Stimulated activated CD4-positive, alpha-beta T cell treated with anti-CD3 and anti-CD28 coated beads, Interleukin-4, amount 100 ng/mL, for 1 hour (primary cell): ENCODE measurements at regions not wholly inside any gene's neighbourhood (a gene's known extent, or its start where the extent isn't known, plus 50 kb on each side); places are given as distances from the start of the nearest gene placed in this dataset.
A peak's percentile ranks its signal among the peaks of the same experiment; 100 is the strongest.

ENCODE experiments used
- DNase-seq: peaks from one replicate; pipeline ENCODE4 v3.0.0-alpha.2; 2020

DNA sequence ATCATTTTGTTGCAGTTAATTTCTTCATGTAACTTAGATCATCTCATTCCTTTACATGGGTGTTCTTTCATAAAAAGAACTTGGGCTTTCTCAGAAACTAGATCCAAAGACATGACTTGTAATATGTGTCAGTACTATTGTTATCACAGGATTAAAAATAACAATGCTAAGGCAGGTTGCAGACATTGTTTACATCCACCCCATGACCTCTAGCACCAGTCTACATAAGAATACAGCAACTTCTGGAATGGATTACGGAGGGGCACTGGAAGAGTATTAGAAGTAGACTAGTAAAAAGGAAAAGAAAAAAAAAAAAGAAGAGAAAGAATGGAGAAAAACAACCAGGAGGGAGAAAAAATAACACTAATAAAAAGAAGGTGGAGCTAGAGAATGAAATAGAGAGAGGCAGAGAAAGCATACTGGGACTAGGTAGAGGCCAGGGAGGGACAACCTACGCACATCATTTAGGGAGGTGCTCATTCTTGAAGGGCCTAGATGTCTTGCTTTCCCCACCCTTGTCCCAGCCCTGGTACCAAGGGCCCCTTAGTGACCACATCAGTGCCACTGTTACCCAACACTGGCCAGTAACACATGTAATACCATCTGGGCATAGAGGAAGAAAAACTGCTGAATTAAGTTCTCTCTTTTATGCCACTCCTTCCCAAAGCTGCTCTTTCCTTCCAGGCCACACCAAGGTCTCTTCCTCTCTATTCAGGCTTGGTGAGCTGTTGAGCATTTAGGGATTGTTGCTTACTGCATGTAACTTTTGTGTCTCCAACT lies 70.6 kb upstream of the KLF7 start:
- no peak for DNase-seq

DNA sequence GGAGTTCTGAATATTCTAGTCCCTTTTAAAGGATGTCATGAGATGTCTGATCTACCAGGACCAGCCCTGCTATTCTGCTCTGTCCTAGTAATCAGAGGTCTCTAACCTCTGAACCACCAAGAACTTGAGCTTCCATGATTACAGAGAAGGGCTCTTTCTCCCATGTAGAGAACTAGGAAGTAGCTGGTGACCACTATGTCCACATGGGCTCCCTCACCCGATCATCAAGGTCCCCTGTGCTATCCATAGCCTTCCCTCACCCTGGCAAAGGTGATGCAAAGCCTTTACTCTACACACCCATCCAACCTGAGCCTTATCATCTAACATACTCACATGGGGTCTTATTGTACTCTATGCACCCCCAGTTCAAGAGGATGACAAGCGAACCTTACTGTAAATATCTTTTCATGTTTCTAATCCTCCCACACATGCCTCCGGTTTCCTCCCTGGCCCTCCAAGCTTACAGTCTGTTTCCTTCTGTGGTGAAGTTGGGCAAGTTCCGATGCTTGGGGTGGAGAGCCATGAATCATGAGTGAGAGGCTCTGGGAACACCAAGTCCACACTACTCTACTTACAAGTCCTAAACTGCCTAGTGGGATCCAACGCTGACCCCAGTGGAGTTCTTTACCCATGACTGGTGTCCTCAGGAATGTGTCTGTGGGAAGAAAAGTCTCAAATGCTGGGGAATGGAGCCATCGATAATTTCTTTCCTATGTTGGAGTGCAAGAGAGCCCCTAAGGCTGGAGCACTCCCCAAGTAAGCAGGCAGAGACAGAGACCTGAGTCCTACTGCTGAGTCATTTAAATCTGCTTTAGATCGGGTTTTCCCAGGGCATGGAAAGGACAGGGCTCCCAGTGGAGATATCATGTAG lies 73.3 kb upstream of the KLF7 start:
- peak; percentile 15 for DNase-seq

DNA sequence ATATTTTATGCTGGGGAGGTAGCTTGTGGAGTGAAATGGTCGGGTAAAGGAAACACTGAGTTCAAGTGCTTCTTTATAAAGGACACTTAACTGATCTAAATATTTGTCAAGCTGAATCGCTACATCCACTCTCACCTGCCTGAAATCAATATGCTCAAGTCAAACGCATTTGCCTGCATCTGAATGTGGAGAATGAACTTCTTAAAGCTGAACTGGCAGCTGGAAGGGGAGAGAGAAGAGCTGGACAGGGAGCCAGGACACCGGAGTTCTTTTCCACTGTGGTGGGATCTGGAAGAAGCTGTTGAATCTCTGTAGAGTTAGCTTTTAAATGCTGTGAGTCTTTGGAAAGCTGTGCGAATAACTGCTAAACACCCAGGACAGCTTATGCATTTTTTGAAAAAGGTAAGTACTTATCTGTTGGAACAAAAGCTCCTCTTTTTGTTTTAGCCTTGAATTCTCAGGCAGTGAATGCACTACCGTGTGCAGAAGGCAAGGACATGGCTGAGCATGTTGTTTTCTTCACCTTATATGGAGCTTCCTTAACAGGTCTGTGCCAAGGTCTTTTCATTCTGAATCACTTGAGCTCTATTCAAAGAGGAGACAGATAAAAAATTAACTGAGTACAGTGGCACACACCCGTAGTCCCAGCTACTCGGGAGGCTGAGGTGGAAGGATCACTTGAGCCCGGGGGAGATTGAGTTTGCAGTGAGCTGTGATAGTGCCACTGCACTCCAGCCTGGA lies 74.2 kb upstream of the KLF7 start:
- DNase-seq, result no peak

DNA sequence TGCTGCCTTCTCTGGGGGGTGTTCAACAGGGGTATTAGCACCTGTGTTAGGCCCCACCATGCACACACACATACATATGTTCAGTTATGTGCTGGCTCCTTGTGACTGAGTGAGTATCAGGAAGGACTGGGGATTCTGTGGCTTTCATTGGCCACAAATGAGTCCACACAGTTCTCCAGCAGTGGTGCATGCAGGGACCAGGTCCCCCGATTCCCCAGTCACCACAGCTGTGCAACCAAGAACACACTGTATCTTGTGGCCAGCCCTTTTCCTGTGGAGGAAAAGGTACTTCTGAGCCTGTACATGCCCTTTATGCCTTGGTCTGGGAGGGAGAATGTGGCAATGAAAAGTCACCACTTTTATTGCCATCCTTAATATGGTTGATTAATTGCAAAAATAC lies 74.9 kb upstream of the KLF7 start:
- DNase-seq, result no peak

DNA sequence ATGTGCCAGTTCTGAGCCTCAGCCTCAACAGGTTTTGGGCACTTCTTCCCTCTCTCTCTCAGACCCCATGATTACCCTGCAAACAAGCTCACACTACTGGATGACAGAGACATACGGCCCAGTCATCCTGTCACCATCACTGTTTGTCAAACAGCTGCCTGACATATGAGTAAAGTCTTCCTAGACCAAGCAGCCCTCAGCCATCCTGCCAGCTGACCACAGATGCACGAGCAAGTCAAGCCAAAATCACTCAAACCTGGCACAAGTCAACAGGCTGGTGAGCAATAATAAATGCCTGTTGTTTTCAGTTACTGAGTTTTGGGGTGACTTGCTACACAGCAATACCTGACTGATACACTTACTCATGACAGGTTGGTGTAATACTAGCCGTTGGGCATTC lies 75.5 kb upstream of the KLF7 start:
- no peak for DNase-seq

DNA sequence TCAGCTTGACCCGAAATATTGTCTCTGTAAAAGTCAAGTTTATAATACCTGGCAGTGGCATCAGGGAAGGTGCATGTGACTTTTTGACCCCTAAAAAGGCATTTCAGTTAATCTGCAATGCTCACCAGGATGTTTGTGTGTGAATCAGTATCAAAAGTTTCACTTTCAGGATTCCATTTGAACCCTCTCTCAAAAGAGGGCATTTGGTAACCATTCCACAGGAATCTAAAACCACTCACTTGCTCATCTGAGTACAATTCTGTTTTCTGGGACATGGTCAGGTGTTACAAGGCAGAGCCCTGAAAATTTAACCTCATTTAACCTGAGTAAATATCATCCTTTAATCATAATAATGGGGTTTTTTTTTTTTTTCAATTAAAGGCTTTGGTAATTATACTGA lies 77.9 kb upstream of the KLF7 start:
- no peak for DNase-seq

DNA sequence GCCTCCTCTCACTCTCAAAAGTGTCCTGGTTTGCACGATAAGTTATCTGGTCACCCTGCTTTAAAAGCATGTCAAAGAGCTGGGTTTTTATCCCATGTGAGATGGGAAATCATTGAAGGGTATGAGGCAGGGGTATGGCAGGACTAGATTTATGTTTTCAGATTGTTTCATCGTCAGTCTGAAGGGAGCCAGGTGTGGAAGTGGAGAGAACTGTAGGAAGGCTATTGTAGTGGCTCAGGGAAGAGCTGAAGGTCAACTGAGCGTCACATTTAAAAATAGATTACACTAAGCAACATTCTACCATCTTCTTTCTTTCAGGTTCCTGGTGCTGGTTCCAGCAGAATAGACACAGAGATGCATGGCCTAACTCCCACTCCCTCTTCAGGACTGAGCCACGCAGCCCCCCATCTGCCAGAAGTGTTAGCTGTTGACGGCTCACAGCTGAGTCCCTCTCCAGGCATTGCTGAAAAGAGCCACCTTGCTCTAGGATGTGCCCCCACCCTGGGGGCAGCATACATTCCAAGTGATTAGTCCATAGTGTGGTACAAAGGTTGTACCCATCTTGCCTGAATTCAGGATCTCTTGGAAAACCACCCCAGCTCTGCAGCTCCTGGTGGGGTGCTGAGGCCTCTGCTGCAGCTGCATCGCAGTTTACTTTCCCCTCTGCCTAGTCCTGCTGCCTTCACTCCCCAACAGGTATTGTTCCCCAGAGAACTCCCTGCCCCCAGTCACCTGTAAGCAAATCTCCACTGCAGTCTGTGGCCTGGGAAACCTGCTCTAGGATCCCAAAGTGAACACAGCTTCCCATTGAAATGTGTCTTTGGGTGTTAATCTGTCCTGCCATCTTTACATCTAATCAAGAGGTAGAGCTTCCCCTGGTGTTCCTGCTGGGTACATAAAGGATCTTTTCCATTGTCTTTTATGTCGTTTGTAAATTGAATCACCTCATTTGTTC lies 79.5 kb upstream of the KLF7 start:
- no peak for DNase-seq

DNA sequence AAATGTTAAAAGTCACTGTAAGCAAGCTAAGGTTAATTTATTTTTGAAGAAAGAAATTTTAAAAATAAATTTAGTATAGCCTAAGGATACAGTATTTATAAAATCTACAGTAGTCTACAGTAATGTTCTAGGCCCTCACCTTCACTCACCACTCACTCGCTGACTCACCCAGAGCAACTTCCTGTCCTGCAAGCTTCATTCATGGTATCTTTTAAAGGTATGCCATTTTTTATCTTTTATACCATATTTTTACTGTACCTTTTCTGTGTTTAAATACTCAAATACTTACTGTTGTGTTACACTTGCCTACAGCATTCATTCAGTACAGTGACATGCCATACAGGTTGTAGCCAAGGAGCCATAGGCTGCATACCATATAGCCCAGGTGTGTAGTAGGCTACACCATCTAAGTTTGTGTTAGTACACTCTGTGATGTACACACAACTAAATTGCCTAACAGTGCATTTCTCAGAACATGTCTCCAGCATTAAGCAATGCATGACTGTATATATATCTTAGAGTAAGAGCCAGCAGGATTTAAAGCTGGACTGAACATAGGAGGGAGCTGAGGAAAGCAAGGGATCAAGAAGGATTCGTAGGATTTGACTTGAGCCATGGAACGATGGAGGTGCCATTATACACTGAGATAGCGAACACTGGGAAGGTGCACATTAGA lies 83.1 kb upstream of the KLF7 start:
- DNase-seq, result no peak

DNA sequence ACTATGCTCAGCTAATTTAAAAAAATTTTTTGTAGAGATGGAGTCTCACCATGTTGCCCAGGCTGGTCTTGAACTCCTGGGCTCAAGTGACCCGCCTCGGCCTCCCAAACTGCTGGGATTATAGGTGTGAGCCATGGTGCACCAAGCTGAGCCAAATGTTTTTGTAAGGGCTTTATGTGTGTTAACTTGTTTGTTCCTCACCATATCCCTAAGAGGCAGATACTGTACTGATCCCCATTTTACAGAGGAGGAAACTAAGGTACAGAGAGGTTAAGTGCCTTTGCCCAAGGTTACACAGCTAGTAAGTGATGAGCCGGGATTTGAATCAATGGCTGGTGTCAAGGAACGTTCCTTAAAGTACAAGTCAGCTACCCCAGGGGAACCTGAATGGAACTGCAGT lies 85.3 kb upstream of the KLF7 start:
- no peak for DNase-seq

DNA sequence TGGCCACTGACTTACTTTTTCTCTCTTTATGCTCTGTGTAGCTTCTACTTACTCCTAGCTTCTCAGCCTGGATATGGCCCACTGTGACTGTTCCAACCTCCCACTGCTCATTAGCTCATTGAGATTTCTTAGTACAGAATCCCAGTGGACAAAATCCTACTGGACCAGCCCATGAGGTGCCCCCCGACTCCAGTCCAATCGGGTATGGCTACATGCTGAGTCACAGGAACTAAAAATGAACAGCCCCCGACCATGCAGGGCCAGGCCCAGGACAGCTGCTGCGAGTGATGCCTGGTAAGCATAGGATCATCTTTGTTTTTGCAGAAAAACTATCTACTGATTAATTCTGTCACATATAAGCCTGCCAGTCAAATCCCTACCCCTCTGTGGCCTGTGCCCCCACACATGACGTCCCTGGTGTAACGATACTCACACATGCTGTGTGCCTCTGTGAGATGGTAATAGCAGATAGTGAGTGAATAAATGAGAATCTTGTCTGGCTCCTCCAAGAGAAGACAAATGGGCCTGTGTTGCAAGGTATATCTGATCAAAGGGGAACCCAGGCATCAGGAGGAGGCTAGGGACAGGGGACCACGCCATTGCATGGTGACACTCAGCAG lies 85.9 kb upstream of the KLF7 start:
- DNase-seq, result no peak

DNA sequence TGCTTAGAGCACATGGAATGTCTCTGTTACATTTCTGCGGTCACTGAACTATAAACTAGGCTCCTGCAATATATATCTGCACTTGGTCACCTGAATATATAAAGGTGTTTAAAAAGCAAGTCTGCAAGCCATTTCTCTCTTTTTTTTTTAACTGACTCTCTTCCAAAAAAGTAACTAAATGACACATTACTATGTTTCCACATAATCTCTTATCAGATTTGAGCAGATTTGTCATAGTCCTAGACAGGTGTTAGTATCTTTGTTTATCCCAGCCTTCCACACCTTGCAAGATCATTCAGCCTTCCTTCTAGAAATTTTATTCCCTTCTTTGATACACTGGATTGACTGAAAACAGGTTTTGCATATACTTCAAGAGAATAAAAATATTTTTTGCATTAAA lies 86.7 kb upstream of the KLF7 start:
- no peak for DNase-seq

DNA sequence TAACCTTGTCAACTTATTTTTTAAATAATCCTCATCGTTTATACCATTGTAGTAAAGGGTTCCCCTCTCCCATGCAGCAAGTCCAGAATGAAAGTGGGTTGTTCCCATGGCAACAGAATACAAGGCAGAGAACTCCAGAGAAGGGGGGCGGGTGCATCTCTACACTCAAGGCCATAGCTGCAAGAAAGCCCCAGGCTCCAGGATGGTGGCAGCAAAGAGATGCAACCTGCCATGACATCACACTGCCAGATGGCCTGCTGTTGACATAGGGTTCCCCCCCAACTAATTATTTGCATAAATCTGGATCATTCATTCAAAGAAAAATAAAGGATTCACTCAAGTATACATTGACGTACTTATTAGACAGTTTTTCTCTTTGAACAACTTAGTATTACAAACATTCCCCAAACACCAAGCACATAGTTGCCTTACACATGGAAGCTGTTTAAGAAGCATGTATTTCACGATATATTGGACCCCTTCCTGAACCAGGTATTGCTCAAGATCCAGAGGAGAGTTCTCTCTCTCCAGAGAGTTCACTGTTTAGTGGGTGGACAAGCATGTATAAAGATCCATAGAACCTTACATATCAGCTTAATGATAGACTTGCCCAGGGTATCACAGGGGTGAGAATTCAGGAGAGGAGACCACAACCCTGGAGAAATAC lies 87.4 kb upstream of the KLF7 start:
- no peak for DNase-seq

DNA sequence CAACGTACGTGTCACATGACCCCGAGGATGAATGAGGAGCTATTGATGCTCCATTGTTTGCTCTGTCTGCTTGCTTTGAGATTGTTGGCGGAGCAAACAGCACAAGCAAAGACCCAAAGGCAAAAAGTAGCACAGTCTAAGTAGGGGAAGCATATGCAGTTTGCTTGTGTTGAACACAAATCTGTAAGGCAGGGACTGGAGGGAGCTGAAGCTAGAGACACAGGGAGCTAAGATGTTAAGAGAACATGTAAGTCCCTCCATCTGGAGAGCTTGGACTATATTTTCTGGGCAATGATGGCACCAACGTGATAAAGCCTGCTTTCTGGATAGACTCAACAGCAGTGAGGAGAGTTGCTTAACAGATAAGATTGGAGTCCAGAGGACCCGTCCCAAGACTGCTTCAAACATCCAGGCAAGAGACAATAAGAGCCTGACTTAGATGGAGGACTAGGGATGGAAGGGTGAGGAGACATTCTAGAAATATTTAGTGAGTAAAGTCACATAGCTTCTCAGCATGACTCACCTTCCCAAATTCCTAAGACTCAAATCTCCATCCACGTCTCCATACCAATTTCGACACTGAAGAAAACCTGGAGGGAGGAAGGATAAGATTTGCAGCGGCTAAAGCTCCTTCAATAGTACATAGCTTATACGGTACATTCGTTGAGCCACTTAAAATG lies 88.1 kb upstream of the KLF7 start:
- no peak for DNase-seq

DNA sequence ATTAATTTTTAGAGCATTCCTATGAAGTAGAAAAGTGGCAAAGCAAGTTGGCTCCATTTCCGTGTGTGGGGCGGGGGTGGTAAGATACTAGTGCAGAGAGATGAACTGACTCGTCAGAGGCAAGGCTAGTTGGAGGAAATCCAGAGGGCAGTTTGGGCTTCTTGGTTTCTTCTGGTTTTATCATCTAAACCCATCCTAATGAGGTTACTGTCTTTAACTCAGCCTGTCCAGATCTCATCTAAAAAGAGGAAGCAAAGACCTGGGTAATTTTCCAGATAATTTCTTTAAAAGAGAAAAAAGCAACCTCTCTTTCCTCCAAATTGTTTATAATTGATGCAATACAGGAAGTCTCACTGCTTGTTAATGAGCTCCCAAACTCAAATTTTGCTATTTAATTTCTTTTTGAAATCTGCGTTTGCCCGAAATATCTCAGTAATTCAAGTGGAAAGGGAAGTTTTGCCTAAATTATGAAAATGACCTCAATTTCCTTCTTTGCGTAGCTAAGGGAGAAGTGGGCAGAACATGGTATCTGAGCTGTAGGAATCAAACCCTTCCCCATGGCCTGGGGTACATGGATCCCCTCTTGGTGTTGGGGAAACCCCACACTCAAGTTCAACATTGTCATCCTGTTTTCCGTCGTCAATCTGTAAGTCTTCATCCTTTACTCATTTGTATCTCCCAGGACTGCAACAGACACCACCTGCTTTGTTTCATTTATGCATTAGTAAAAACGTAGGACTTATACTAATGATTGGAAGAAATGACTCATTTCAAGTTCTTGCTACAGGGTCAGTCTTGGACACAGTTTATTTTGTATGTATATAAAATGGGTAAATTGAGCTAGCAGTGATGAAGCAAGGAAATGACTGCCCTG lies 89.1 kb upstream of the KLF7 start:
- DNase-seq, result no peak

DNA sequence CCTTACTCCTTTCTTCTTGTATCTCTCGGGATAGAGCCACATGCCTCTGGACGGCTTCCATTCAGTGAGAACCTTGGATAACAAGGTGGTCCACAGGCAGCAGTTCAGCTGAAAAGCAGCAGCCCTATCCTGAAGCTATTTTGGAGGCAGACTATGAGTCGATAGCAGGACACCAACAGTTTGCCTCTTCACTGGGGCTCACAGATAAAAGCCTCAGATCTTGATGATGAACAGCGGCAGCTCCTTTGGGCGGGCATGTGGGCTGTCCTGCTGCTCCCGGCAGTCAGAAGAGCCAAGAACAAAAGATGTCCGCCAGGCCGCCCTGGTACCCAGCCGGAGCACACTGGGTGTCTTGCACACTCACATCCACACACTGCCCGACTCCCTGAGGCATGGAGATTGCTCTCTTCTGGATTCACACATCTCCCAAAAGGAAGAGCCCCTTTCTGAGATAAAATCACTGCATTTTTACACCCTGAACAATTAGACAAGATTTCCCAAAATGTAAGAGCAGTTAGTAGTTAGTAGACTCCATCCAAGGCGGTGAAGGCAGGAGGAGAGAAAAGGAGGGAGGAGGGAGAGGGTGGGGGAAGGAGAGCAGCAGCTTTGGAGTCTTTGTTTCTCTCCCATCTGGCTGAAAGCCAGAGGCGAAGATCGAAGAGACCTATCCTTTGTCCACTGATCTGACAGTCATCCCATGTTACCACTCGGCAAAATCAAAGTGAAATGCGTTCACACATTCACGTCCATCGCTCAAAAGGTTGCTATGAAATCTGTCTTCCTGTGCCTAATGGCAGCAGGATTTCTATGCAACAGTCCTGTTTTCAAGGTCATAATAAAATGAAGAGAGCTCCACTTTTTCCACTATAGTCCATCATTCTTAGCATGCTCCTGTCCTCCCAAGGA lies 90.1 kb upstream of the KLF7 start:
- DNase-seq, result no peak

DNA sequence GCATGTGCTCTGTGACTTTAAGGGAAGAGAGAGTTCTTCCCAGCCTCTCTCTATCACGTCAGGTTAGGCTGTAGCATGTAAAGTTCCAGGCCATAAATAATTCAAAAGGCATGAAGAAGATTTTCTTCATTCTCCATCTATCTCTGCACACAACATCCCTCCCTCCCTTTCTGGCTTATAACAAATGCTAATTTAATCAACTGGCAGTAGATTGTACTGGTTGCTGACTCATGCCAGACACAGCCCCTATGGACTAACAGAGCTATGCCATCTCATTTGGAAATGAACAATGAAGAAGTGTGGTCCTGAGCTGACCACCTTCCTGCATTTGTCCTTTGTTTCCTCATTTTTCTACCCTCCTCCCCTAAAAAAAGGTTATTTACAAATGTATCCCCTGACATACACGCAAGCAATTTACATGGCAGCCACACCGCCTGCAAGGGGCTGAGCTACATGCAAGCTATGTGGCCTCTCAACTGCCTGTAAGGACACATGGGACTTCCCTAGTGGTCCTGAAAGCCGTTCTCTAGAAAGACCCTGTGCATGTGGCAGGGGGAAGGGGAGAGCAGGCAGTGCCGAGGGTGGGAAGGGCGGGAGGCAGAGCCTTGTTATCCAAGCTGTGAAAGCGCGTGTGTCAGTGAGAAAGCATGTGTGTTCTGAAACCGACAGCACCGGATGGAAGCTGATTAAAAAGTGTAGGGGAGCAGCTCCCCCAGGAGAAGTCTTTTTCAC lies 90.9 kb upstream of the KLF7 start:
- DNase-seq, result no peak
